ENCODE measurements at regions not wholly inside any gene's neighbourhood (a gene's known extent, or its start where the extent isn't known, plus 50 kb on each side); places are given as distances from the start of the nearest gene placed in this dataset.

DNA sequence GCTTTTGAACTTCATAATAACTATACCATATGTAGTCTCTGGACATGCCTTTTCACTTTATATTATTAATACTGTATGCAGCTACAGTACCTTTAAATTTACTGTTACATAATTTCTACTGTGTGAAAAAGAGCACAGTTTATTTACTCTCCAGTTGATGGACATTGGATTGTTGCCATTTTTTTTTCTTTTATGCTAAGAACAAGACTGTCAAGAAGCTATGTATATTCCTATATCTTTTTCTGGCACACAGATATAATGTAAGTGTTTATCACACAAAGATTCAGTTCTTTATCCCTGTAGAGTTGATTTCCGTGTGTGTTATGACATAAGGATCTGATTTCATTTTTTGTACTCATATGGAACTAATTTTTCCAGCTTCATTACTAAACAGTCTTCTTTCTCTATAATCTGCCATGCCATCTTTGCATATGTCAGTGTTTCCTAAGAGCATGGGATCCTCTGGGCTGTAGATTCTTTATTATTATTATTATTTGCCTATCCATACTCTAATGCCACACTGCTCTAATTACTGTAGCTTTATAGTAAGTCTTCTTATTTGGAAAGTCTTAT lies 593.0 kb upstream of the ATP2B1 start:
- FAIRE-seq: no peak

DNA sequence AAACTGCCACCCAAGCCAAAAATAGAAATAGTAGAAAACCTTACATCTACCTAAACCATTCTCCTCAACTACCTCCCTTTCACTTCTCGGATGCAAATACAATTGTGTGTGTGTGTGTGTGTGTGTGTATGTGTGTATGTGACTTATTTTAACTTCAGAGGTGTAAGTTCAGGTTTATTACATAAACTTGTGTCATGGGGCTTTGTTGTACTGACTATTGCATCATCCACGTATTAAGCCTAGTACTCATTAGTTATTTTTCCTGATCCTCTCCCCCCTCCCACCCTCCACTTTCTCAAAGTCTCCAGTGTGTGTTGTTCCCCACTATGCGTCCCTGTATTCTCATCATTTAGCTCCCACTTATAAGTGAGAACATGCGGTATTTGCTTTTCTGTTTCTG lies 592.5 kb upstream of the ATP2B1 start:
- FAIRE-seq: no peak

DNA sequence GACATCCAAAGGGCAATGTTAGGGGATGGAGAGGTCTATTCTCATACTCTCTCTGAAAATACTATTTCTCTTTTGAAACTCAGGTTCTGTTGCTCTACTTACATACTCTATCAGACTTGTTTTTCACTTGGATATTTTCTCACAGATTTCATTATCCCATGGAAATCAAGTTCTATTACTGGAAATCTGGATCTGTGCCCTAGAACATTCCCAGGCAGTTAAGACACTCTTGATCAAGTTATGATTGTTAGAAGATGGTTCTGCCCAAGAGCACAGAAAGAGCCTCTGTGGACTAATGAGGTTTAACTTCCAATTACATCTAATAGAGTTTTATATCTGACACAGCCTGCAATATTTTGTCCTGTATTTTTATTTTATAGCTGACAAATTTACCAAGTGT lies 591.0 kb upstream of the ATP2B1 start:
- no peak for FAIRE-seq

DNA sequence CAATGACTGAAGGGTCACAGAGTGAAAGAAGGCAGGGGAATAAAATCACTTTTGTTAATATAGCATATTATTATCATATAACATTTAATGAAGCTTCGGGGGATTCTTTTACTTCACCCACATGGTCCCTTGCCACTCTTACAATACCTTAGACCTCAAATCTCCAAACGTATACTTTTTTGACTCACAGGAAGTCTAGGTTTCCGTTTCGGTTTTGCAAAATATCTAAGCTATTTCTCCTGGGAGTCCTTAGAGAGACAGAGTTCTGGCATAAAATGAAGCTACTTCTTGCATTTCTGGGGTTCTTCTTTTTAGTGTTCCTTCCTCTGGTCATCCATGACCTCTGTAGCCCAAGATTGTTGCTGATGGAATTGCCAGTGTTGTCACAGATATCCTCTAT lies 590.5 kb upstream of the ATP2B1 start:
- no peak for FAIRE-seq

DNA sequence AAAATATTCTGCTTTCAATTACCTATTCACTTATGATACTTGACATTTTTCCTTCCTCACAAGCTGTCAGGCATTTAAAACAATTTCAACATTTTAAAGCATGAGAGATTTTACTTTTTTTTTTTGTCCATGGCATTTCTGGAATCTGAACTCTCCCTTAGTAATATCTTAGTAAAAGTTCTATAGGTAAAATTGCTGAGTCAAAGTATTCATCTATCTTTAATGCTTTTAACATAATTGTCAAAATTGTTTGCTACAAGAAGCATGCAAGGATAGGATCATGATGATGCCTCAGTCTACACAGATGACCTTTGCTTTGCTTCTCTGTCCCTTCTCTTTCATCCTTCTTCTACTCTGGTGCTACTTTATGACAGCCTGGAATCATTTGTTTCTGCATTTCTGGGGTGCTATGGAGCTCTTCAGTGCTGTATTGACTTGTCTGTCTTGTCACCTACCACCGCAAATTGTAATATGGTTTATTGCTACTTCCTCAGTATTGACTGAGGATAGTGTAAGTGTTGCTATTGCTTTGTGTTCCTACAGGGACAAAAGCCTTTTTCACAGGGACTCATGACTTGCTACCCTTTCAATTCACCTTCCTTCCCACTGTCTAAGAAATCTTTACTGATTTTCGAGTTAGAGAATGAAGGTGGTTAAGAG lies 589.8 kb upstream of the ATP2B1 start:
- FAIRE-seq: no peak

DNA sequence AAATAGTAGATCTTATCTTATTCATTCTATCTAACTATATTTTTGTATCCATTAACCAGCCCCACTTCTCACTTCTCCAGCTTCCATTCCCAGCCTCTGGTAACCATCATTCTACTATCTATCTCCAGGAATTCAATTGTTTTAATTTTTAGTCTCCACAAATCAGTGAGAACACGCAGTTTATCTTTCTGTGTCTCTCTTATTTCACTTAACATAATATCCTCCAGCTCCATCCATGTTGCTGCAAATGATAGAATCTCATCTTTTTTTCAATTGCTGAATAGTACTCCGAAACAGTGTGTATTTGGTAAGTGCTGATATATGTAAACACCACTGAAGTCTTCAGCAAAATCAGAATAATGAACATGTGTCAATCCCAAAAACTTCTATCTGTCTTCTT lies 587.2 kb upstream of the ATP2B1 start:
- no peak for FAIRE-seq

DNA sequence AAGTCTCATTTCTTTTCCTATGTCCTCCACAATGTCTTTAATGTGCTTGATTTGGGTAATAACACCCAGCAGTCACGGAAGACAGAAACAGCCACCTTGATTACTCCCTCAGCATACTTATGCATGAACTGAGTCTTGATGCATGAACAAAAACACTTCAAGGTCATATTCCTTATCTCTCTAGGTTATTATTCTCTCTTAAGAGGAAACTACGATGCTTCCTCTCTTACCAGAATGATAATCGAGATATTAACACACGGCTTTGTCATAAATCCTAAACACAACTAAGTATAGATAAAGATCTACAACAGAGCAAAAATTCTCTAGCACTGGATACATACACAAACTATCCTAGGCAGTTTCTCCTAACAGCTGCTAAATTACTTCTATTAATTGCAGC lies 583.5 kb upstream of the ATP2B1 start:
- no peak for FAIRE-seq

DNA sequence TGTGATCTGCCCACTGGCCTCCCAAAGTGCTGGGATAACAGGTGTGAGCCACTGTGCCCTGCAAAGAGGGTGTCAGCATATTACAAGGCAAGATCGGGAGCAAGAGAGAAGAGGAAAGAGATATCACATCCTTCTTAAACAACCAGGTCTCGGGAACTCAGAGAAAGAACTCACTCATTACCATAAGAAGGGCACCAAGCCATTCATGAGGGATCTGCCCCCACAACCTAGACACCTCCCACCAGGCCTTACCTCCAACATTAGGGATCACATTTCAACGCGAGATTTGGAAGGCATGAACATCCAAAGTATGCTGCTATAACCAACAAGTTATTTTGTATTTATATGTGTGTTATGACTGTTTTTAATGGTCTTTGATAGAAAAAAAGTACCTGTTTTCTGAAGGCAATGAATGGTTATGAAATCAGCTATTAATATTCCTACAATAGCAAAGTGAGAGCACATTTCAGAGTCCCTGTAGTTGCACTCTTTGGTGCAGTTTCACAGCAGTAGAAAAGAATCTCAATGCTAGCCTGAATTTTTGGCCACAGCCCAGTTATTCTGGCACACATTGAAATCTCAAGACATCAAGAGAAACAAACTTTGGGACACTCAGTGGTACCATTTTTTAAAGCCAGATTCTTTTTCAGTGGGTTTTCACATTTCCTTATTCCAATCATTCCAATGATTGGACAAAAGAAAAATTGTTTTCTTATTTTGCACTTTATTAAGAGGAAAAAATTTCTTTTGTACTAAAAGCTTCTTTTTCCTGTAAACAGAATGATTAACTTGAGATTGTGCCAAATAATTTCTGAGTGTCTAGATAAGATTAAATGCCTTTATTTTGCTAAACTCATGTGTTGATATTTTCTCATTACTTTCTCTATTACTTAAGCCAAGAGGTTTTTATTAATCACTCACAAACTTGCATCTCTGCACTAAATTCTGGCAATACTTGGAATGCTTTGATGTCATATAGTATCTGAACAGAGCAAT lies 582.6 kb upstream of the ATP2B1 start:
- no peak for FAIRE-seq

DNA sequence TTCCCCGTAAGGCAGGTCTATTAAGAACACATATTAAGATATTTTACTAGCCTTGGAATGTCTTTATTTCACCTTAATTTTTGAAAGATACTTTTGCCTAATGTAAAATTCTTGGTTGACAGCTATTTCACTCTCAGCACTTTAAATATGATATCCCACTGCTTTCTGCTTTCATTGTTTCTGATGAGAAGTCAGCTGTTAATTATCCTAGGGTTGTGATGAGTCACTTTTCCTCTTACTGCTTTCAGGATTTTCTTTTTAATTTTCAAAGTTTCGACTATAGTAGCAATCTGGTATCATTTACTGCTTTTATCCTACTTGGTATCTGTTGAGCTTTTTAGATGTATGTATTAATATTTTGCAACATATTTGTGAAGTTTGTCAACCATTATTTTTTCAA lies 578.9 kb upstream of the ATP2B1 start:
- no peak for FAIRE-seq

DNA sequence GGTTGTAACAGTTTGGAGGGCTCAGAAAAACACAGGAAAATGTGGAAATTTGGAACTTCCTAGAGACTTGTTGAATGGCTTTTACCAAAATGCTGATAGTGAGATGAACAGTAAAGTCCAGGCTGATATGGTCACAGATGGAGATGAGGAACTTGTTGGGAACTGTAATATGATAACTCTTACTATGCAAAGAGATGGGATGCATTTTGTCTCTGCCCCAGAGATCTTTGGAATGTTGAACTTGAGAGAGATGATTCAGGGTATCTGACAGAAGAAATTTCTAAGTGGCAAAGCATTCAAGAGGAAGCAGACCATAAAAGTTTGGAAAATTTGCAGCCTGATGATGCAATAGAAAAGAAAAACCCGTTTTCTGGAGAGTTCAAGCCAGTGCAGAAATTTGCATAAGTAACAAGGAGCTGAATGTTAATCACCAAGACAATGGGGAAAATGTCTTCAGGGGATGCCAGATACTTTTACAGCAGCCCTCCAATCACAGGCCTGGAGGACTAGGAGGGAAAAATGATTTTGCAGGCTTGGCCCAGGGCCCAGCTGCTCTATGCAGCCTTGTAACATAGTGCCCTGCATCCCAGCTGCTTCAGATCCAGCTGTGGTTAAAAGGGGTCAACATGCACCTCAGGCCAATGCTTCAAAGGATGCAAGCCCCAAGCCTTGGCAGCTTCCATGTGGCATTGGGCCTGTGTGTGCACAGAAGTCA lies 572.7 kb upstream of the ATP2B1 start:
- no peak for FAIRE-seq

DNA sequence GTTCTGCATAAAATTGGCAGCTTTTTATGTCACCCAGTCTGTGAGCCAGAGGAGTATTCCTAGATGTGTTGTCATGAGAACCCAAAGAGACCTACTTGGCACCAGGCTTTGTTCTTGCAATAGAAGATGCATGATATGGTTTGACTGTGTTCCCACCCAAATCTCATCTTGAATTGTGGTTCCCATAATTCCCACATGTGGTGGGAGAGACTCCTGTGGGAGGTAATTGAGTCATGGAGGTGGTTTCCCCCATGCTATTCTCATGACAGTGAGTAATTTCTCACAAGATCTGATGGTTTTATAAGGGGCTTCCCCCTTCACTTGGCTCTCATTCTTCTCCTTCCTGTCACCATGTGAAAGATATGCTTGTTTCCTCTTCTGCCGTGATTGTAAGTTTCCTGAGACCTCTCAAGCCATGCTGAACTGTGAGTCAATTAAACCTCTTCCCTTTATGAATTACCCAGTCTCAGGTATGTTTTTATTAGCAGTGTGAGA lies 572.0 kb upstream of the ATP2B1 start:
- no peak for FAIRE-seq

DNA sequence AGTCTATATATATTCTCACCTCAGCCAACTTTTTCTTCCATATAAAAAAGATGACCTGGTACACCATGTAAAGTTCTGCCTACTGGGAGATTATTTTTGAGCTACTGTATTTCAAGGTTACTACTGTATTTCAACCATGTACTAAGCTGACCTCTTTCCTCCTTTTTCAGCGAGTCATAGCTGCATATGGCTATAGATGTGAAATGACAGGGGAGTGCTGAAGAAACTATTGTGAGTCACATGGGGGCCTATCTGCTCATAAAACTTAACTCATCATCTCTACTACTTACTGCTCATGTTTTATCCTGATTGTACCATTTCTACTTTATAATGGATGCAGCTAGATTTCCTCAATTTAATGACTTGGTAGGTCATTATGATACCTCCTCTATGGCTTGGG lies 571.4 kb upstream of the ATP2B1 start:
- FAIRE-seq: no peak

DNA sequence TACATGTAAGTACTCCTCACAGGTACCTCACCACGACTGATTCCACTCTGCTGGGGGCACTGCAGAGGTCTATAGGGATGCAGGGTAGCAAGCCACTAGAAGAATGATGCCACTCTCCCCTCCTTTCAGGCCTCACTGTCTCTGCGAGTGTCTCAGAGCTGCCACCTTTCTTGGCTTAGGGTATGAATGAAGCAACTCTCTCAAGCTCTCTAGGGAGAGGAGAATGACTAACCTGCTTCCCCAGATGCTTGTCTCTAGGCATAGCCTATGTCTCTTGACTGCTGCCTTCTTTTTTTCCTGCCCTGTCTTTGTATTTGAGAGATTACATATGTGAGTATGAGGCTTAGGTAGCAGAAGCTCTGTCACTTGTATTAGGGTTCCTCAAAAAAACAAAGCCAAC lies 566.5 kb upstream of the ATP2B1 start:
- no peak for FAIRE-seq

DNA sequence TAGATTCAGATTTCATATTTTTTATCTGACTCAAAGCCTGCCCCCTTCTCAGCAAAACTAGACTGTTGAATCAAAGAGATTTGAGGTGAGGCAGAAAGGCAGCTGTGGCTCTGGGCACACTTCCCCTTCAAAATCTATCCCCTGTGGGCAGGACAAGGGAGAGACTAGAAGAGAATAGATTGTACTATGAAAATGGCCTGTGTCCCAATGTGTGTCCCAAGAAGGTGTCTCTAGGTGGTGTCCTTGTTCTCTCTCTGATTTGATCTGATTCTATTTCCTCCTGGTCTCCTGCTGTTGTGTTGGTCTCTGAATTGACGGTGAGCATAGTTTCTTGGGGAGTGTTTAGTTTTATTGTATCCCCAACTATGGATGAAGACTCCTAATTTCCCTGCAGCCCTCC lies 565.8 kb upstream of the ATP2B1 start:
- FAIRE-seq: no peak

DNA sequence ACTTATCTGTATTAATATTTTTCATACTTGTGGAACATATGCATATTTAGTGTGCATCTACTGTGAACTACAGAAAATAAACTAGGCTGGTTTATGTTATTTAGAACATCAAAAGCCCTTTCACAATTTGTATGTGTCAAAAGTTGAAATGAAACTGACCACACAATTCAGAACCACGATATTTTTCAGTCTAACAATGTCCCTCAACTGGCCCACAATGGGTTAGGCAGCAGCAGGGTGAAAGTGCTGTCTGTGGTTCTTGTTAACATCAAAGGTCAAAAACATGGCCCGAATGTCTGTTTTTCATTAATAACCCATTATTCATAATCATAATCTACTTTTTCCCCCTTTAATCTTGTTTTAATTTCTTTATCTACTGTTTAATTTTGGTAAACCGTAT lies 559.9 kb upstream of the ATP2B1 start:
- no peak for FAIRE-seq

DNA sequence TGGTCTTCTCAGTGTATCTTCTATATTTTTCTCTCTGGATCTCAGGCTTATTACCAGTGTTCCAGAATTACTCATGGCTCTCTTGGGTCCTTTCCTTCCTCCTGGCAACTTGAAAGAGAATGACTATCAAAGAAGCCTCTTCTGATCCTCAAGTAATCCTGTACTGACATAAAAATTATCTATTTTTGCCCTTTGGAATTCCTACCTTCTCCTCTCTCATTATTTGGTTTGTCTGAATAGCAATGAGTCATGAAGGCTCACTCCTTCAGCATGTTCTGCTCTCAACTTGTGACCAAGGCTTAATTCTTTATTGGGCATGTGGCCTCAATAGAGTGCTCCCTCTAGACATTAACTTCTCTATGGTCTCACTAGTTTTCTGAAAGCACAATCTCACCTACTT lies 553.6 kb upstream of the ATP2B1 start:
- FAIRE-seq: no peak

DNA sequence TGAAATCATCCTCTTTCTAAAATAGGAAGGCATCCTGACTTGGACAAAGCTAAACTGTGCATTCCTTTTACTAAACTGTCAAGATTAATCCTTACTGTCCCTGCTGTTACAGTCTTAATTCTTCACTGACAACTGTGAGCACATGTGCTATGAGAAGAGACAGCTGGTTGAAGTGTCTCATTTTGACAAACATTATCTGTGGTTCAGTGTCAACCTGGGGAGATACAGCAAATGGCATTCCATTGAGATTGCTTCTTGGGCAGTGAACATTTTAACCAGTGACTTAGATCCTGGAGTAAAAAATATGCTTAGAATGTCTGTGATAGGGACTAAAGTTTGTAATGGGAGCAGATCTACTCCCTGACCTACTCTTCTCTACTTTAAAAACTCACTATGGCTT lies 552.6 kb upstream of the ATP2B1 start:
- no peak for FAIRE-seq

DNA sequence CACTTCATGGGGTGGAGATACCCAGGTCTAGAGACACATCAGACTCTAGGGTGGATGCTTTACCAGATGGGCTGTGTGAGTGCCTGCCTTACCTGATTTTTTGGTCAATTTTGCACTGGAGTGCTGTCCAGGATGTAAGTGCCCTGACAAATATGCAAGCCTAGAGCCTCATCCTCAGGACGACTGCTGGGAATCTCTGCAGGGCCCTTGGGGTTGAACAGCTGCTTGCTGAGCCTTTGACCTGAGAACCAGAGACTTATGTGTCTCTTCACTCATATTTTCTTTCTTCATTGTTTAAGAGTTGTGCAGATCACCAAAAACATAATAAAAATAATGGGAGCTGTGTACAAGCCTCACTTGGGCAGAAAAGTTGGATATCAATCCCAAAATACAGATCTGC lies 551.5 kb upstream of the ATP2B1 start:
- no peak for FAIRE-seq

DNA sequence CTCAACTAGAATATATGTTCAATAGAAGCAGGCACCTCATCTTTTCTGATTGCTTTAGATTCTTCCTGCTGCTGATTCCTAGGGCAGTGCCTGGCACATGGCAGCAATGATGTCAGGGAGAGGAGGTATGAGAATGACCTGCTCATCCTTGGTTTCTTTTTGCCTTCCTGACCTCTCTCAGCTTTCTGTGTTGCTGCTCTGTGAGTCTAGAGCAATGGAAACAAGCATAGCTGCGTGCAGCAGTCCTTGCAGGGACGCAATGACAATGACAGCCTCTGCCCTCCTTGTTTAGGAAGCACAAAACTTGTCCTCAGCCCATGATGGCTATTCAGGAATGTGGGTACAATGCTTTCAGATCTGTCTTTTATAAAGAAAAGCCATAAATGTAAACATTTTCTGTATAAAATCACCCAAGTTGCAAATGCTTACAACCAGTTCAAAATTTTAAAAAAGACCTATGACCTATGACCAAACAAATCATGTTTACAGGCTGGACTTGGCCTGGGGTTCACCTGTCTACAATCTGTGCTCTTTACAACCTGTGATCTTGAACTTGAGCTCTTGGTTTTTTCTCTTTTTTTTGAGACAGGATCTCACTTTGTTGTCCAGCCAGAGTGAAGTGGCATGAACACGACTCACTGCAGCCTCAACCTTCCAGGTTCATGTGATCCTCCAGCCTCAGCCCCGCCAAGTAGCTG lies 549.4 kb upstream of the ATP2B1 start:
- no peak for FAIRE-seq

DNA sequence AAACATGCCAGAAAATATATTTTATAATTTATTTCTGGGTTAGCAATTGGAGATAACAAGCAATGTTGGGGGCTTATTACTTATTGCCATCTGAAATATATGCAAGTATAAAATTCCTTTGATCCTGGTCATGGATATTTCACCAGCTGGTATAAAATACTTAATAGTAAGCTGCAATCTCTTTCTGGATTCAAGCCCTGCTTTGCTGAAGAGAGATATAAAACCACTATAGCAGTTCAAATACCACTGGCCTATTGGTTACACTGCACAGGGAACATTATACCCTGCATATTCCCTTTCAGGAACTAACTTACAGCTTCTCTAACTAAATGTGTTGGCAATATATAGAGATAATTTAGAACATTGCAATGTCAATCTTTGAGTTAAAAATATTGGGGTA lies 546.2 kb upstream of the ATP2B1 start:
- no peak for FAIRE-seq

DNA sequence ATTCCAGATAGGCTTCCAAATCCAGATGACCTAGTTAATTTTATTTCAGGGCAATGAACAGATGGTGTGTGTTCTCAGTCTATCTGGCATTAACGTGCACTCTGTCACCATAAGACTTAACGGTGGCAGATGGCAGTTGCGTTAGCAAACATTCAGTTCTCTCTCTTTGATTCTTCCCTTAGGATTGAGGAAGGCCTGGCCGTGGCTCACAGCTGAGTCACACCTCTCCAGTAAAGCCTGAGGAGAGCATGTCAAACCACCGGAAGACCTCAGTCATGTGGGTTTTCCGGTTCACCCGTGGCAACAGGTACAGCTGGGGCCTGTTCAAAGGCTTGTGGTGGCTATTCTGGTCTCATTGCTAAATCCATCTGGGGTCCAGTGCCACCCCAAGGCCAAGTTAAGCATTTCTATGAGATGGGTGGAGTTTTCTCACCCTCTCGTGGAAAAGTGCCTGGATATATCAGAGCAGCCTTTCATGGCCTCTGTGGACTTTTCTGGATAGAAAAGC lies 545.1 kb upstream of the ATP2B1 start:
- FAIRE-seq: no peak

DNA sequence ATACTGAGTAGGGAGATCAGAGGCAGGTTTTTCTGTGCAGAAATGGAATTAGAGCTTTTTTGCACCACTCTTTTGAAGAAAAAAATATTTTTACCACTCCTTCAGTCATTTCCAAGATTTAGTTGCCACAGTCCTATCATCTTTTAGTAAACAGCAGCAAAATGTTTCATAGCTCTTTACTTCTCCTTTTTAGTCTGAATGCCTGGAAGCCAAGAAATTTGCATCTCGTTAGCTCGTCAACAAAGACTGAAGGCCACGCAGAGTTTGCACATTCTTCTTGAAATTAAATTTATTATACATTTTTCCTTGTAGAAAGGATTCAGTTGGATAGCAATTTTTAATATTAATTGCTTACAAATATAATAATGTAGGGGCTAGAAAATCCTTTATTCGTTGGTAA lies 544.5 kb upstream of the ATP2B1 start:
- no peak for FAIRE-seq

Data from G401.6 (cell line).